Loucy (cell line): ENCODE measurements at regions not wholly inside any gene's neighbourhood (a gene's known extent, or its start where the extent isn't known, plus 50 kb on each side); places are given as distances from the start of the nearest gene placed in this dataset.

Source experiments
- EZH2phosphoT487 ChIP-seq: fragments of 200-600 bp; IDR thresholded peaks from 2 replicates; pipeline ENCODE4 v1.6.1; 2018; ENCODE audit warnings: antibody characterized with exemption, mild to moderate bottlenecking, moderate library complexity, borderline replicate concordance
- TF ChIP-seq, protein P1 (sequence below): fragments of 200-600 bp; sonication (generic); conservative IDR thresholded peaks from 2 replicates; pipeline ENCODE4 v1.5.1; 2014; ENCODE audit warnings: mild to moderate bottlenecking, antibody characterized with exemption, low read length

- TF ChIP-seq, protein P1, sequence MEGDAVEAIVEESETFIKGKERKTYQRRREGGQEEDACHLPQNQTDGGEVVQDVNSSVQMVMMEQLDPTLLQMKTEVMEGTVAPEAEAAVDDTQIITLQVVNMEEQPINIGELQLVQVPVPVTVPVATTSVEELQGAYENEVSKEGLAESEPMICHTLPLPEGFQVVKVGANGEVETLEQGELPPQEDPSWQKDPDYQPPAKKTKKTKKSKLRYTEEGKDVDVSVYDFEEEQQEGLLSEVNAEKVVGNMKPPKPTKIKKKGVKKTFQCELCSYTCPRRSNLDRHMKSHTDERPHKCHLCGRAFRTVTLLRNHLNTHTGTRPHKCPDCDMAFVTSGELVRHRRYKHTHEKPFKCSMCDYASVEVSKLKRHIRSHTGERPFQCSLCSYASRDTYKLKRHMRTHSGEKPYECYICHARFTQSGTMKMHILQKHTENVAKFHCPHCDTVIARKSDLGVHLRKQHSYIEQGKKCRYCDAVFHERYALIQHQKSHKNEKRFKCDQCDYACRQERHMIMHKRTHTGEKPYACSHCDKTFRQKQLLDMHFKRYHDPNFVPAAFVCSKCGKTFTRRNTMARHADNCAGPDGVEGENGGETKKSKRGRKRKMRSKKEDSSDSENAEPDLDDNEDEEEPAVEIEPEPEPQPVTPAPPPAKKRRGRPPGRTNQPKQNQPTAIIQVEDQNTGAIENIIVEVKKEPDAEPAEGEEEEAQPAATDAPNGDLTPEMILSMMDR = no peak
- no peak for TF ChIP-seq EZH2phosphoT487
These were observed 955.3 kb downstream of the REEP3 start for GRCh38 chr10:64476506-64476905.
